ENCODE measurements at regions not wholly inside any gene's neighbourhood (a gene's known extent, or its start where the extent isn't known, plus 50 kb on each side); places are given as distances from the start of the nearest gene placed in this dataset.

GRCh38 chr7:27299861-27300260 is 57.3 kb downstream of the EVX1 start:
- TF ChIP-seq CTCF (IDR thresholded peaks at IDR 0.05) (no peak), POLR2AphosphoS5 (IDR thresholded peaks at IDR 0.05) (no peak), POLR2A (IDR thresholded peaks at IDR 0.05) (no peak)
- H3K27me3 ChIP-seq (replicated peaks; ENCODE audit: insufficient read depth) = no peaks in the 10 kb centered on the region
- H3K4me1 ChIP-seq (replicated peaks) = no peaks in the 10 kb centered on the region
- intact Hi-C loops (cut with DNase I) = no loop called here
- DNase-seq (ENCODE audit: low spot score) = no peak
- 92% methylated on average over 3 of the region's 3 CpGs for WGBS
- no peaks in the 10 kb centered on the region for H3K9me3 ChIP-seq
- H3K27ac ChIP-seq = no peak overlapping the region
- H3K4me3 ChIP-seq = no peak overlapping the region
- no peaks in the 10 kb centered on the region for H3K36me3 ChIP-seq

GRCh38 chr7:27300421-27300820 is 57.8 kb downstream of the EVX1 start:
- H3K4me3 ChIP-seq = no peak overlapping the region
- no peaks in the 10 kb centered on the region for H3K9me3 ChIP-seq
- no peak overlapping the region for H3K27ac ChIP-seq
- WGBS = 97% methylated on average over 3 of the region's 3 CpGs
- no peaks in the 10 kb centered on the region for H3K27me3 ChIP-seq (replicated peaks; ENCODE audit: insufficient read depth)
- H3K4me1 ChIP-seq (replicated peaks) = no peaks in the 10 kb centered on the region
- intact Hi-C loops (cut with DNase I) = no loop called here
- no peak for DNase-seq (ENCODE audit: low spot score)
- TF ChIP-seq POLR2AphosphoS5 (IDR thresholded peaks at IDR 0.05) (no peak), CTCF (IDR thresholded peaks at IDR 0.05) (no peak), POLR2A (IDR thresholded peaks at IDR 0.05) (no peak)
- H3K36me3 ChIP-seq = no peaks in the 10 kb centered on the region

GRCh38 chr7:27302590-27302989 is 60.0 kb downstream of the EVX1 start:
- TF ChIP-seq CTCF (IDR thresholded peaks at IDR 0.05) (no peak), POLR2A (IDR thresholded peaks at IDR 0.05) (no peak)
- Histone ChIP-seq H3K36me3 (no peaks in the 10 kb centered on the region), H3K27me3 (replicated peaks; ENCODE audit: insufficient read depth) (no peaks in the 10 kb centered on the region), H3K4me3 (no peak overlapping the region), H3K9me3 (no peaks in the 10 kb centered on the region), H3K4me1 (replicated peaks) (no peaks in the 10 kb centered on the region), H3K27ac (no peak overlapping the region)
- 79% methylated on average over 2 of the region's 2 CpGs for WGBS
- intact Hi-C loops (cut with DNase I) = no loop called here
- DNase-seq (ENCODE audit: low spot score) = no peak

GRCh38 chr7:27303026-27303425 is 60.4 kb downstream of the EVX1 start:
- intact Hi-C loops (cut with DNase I) = no loop called here
- TF ChIP-seq CTCF (IDR thresholded peaks at IDR 0.05) (no peak), POLR2AphosphoS5 (IDR thresholded peaks at IDR 0.05) (no peak), POLR2A (IDR thresholded peaks at IDR 0.05) (no peak)
- 27% methylated on average over 5 of the region's 5 CpGs for WGBS

GRCh38 chr7:27305854-27306253 is 63.3 kb downstream of the EVX1 start:
- TF ChIP-seq CTCF (IDR thresholded peaks at IDR 0.05) (no peak), POLR2A (IDR thresholded peaks at IDR 0.05) (no peak), POLR2AphosphoS5 (IDR thresholded peaks at IDR 0.05) (no peak)
- DNase-seq (ENCODE audit: low spot score) = no peak
- intact Hi-C loops (cut with DNase I) = no loop called here
- no peaks in the 10 kb centered on the region for H3K9me3 ChIP-seq
- no peaks in the 10 kb centered on the region for H3K36me3 ChIP-seq
- WGBS = 81% methylated on average over 6 of the region's 6 CpGs
- no peaks in the 10 kb centered on the region for H3K4me1 ChIP-seq (replicated peaks)
- H3K27ac ChIP-seq = no peak overlapping the region
- no peaks in the 10 kb centered on the region for H3K27me3 ChIP-seq (replicated peaks; ENCODE audit: insufficient read depth)
- H3K4me3 ChIP-seq = no peak overlapping the region

More at GRCh38 chr7:27303026-27303425, 60.4 kb downstream of the EVX1 start:
- no peaks in the 10 kb centered on the region for H3K27me3 ChIP-seq (replicated peaks; ENCODE audit: insufficient read depth)
- no peaks in the 10 kb centered on the region for H3K9me3 ChIP-seq
- DNase-seq (ENCODE audit: low spot score) = peak; percentile 70
- no peaks in the 10 kb centered on the region for H3K4me1 ChIP-seq (replicated peaks)
- H3K4me3 ChIP-seq = no peak overlapping the region
- no peak overlapping the region for H3K27ac ChIP-seq
- no peaks in the 10 kb centered on the region for H3K36me3 ChIP-seq
